Breast epithelium (tissue), 3 donors: ENCODE measurements at regions not wholly inside any gene's neighbourhood (a gene's known extent, or its start where the extent isn't known, plus 50 kb on each side); places are given as distances from the start of the nearest gene placed in this dataset.

Source experiments
- CTCF ChIP-seq, 3 donors: fragments of 450-650 bp; IDR thresholded peaks; one replicate each; pipeline ENCODE4 v1.5.1; 2016 to 2017; ENCODE audit warnings: antibody characterized with exemption in 3 of 3, mild to moderate bottlenecking in 3 of 3, moderate library complexity in 3 of 3
- POLR2A ChIP-seq: fragments of 450-650 bp; IDR thresholded peaks from one replicate; pipeline ENCODE4 v1.6.1; 2016; ENCODE audit warnings: antibody characterized with exemption, mild to moderate bottlenecking, moderate library complexity
- POLR2AphosphoS5 ChIP-seq, 3 donors: sonication (generic); formaldehyde crosslinking; IDR thresholded peaks; one replicate each; pipeline ENCODE4 v1.6.1; 2017; ENCODE audit warnings: antibody characterized with exemption in 3 of 3

- TF ChIP-seq POLR2A (no peak), CTCF (IDR thresholded peaks at IDR 0.05) (no peak), POLR2AphosphoS5 (IDR thresholded peaks at IDR 0.05) (no peak)
Observed at GRCh38 chr2:176514805-176515500, 245.7 kb downstream of the MTX2 start.
